ENCODE measurements at regions not wholly inside any gene's neighbourhood (a gene's known extent, or its start where the extent isn't known, plus 50 kb on each side); places are given as distances from the start of the nearest gene placed in this dataset.

DNA sequence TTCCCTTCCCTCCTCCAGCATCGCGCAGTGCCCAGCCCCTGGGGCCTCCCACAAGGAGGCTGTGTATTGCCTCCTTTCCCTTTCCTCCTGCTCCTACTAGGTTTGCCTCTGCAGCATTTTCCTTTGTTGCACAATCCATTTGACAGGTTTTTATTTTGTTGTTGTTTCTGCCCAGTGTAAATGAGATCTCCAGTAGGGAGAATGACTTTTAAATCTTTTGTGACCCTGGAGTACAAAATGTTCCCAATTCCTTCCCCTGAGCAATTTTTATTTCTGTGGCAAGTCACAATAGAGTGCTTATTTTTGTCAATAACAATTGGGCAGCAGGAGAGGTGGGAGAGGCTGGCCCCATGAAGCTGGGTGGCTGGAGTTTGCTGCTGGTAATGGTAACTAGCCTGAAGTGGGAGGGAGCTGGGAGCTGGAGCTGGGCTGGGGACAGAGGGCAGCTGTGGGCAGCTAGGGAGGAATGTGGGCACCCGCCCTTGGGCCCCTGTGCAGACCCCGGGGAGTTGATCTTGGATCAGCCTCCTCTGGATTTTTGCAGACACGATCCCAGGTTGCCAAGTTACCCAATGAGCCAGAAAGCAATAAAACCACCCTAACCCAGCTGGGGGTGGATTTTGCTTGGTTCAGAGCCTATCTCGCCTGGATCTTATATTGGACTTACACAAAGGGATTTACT, 160.1 kb downstream of the KTN1 start:
- H3K4ac ChIP-seq (ENCODE audit: low read depth, low read length) = no peak overlapping the region

More for the DNA sequence above, 160.1 kb downstream of the KTN1 start:
- ChIA-PET CTCF (no interaction called here), POLR2A (ENCODE audit: unreplicated experiment) (no interaction called here)
- Histone ChIP-seq H2BK15ac (ENCODE audit: low read depth, low read length) (no peak overlapping the region), H3K18ac (ENCODE audit: low read depth, low read length) (no peak overlapping the region), H3K4me2 (ENCODE audit: low read depth, low read length) (no peak overlapping the region), H3K9ac (ENCODE audit: low read depth, low read length) (no peak overlapping the region), H4K8ac (ENCODE audit: low read depth in 2 of 2, low read length in 2 of 2) (no peak overlapping the region), H3K79me1 (ENCODE audit: low read depth in 1 of 2, low read length in 2 of 2) (no peaks in the 10 kb centered on the region), H2AK9ac (replicated peaks; ENCODE audit: low read depth, low read length, poor library complexity) (no peak overlapping the region), H3K9me3 (ENCODE audit: control insufficient read depth, insufficient read depth, low read length) (peaks cover 2% of the 10 kb centered on the region), H3K4me1 (ENCODE audit: control insufficient read depth, insufficient read depth, low read length) (no peaks in the 10 kb centered on the region), H3K14ac (replicated peaks; ENCODE audit: low read depth, low read length) (no peak overlapping the region), H3K27ac (ENCODE audit: insufficient read depth, low read length) (no peak overlapping the region), H2AFZ (replicated peaks; ENCODE audit: low read length, poor library complexity) (no peak overlapping the region), H3K4me3 (ENCODE audit: insufficient read depth, low read depth, low read length) (no peak overlapping the region), H3K36me3 (ENCODE audit: control insufficient read depth, insufficient read depth, low read length) (no peaks in the 10 kb centered on the region), H2BK5ac (ENCODE audit: low read depth, low read length, poor library complexity, severe bottlenecking) (no peak overlapping the region), H2BK20ac (ENCODE audit: low read depth, low read length) (no peak overlapping the region), H2AK5ac (ENCODE audit: low read depth, low read length) (no peak overlapping the region), H3K9me1 (ENCODE audit: insufficient read depth, low read length) (0 out of 2 replicates have a peak, but pooled peaks cover 4% of the 10 kb centered on the region), H3K56ac (ENCODE audit: extremely low read depth, insufficient read depth, low read length) (no peak overlapping the region), H3K27me3 (ENCODE audit: control insufficient read depth, insufficient read depth, low read length) (peaks cover 4% of the 10 kb centered on the region), H4K91ac (ENCODE audit: insufficient read depth, low read depth, low read length) (no peak overlapping the region), H4K20me1 (ENCODE audit: insufficient read depth, low read length) (no peaks in the 10 kb centered on the region), H2BK120ac (ENCODE audit: low read depth, low read length) (no peak overlapping the region), H3K23ac (ENCODE audit: low read depth, low read length) (no peak overlapping the region), H4K5ac (ENCODE audit: low read depth, low read length) (no peak overlapping the region)
- WGBS, 2 experiments (ENCODE audit: extremely low coverage in 2 of 2, insufficient read length in 1 of 2) = no CpG with 5 or more reads among the region's 6 CpGs
- no peak for DNase-seq
- intact Hi-C loops (cut with micrococcal nuclease) (loop anchor here (10.0 kb wide), 1 partner anchor 265 kb away; no protein-coding TSS in a partner anchor), dilution Hi-C loops (cut with HindIII; ENCODE audit: low sequenced_read_pairs, unreplicated experiment) (no loop called here), in situ Hi-C loops (cut with MboI; ENCODE audit: low sequenced_read_pairs) (no loop called here)
- no TSS peak for BruUV-seq (replicated peaks)
- no peak for ATAC-seq (ENCODE audit: low read depth)
- TF ChIP-seq, protein P1, sequence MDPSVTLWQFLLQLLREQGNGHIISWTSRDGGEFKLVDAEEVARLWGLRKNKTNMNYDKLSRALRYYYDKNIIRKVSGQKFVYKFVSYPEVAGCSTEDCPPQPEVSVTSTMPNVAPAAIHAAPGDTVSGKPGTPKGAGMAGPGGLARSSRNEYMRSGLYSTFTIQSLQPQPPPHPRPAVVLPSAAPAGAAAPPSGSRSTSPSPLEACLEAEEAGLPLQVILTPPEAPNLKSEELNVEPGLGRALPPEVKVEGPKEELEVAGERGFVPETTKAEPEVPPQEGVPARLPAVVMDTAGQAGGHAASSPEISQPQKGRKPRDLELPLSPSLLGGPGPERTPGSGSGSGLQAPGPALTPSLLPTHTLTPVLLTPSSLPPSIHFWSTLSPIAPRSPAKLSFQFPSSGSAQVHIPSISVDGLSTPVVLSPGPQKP (IDR thresholded peaks at IDR 0.05; ENCODE audit: borderline replicate concordance, low read depth, low read length) = no peak
- TF ChIP-seq, protein P2, sequence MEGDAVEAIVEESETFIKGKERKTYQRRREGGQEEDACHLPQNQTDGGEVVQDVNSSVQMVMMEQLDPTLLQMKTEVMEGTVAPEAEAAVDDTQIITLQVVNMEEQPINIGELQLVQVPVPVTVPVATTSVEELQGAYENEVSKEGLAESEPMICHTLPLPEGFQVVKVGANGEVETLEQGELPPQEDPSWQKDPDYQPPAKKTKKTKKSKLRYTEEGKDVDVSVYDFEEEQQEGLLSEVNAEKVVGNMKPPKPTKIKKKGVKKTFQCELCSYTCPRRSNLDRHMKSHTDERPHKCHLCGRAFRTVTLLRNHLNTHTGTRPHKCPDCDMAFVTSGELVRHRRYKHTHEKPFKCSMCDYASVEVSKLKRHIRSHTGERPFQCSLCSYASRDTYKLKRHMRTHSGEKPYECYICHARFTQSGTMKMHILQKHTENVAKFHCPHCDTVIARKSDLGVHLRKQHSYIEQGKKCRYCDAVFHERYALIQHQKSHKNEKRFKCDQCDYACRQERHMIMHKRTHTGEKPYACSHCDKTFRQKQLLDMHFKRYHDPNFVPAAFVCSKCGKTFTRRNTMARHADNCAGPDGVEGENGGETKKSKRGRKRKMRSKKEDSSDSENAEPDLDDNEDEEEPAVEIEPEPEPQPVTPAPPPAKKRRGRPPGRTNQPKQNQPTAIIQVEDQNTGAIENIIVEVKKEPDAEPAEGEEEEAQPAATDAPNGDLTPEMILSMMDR (conservative IDR thresholded peaks at IDR 0.05; ENCODE audit: low read depth, low read length) = no peak
- TF ChIP-seq POLR2A (IDR thresholded peaks at IDR 0.05; ENCODE audit: low read depth, low read length) (no peak), FOS (IDR thresholded peaks at IDR 0.05; ENCODE audit: low read depth, low read length) (no peak), CEBPB (IDR thresholded peaks at IDR 0.05; ENCODE audit: low read depth, low read length) (no peak), MXI1 (IDR thresholded peaks at IDR 0.05; ENCODE audit: borderline replicate concordance, low read depth, low read length) (no peak), BHLHE40 (IDR thresholded peaks at IDR 0.05; ENCODE audit: low read depth, low read length) (no peak), RCOR1 (IDR thresholded peaks at IDR 0.05; ENCODE audit: insufficient replicate concordance, low read length) (no peak), MAFK (IDR thresholded peaks at IDR 0.05; ENCODE audit: low read depth, low read length) (no peak), CHD1 (IDR thresholded peaks at IDR 0.05; ENCODE audit: low read depth, low read length) (no peak), RAD21 (IDR thresholded peaks at IDR 0.05; ENCODE audit: low read length) (no peak), SMC3 (IDR thresholded peaks at IDR 0.05; ENCODE audit: low read depth, low read length) (no peak), NFE2L2 (IDR thresholded peaks at IDR 0.05; ENCODE audit: low read depth, low read length) (no peak), RFX5 (IDR thresholded peaks at IDR 0.05; ENCODE audit: low read depth, low read length) (no peak), MAZ (IDR thresholded peaks at IDR 0.05; ENCODE audit: borderline replicate concordance, low read depth, low read length) (no peak)
- TF ChIP-seq, protein P3, sequence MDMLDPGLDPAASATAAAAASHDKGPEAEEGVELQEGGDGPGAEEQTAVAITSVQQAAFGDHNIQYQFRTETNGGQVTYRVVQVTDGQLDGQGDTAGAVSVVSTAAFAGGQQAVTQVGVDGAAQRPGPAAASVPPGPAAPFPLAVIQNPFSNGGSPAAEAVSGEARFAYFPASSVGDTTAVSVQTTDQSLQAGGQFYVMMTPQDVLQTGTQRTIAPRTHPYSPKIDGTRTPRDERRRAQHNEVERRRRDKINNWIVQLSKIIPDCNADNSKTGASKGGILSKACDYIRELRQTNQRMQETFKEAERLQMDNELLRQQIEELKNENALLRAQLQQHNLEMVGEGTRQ (IDR thresholded peaks at IDR 0.05; ENCODE audit: low read depth, low read length) = no peak
